Stimulated activated CD4-positive, alpha-beta T cell treated with anti-CD3 and anti-CD28 coated beads, Interleukin-4, amount 100 ng/mL, for 48 hours (primary cell): ENCODE measurements at regions not wholly inside any gene's neighbourhood (a gene's known extent, or its start where the extent isn't known, plus 50 kb on each side); places are given as distances from the start of the nearest gene placed in this dataset.

Experiments used
- DNase-seq, 2 donors: peaks; one replicate each; pipeline ENCODE4 v3.0.0-alpha.2; 2020; ENCODE audit warnings: low read depth in 2 of 2

DNA sequence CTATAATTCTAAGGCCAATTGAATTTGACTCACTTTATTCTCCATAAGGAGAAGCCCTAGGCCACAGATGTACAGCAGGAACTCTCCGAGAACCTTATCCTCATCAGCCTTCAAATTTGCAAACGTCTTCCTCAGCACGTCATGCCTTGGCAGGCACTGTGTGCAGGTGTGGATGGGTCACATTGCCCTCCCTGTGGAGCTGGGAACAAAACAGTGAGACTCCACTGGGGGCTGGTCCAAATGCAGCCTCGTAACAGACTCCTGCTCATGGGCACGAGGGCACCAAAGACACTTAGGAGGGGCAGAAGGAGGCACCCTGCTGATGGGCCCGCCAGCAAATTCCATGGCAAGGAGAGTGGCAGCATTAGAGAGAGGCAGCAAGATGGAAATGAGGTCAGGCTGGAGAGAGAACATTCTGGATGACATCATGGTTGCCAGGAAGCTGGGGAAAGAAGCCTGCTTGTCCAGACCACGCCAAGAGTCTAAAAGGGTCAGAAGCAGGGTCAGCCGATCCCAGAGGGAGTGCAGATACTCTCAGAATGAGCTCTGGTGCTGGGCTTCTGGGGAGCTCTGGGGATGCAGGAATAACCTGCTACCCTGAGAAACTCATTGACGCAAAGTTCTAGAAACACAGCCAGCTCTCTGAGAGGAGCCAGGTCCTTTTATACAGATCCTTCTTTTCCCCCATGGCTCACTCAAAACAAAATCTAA lies 242.2 kb downstream of the B3GLCT start:
- DNase-seq = no peak

DNA sequence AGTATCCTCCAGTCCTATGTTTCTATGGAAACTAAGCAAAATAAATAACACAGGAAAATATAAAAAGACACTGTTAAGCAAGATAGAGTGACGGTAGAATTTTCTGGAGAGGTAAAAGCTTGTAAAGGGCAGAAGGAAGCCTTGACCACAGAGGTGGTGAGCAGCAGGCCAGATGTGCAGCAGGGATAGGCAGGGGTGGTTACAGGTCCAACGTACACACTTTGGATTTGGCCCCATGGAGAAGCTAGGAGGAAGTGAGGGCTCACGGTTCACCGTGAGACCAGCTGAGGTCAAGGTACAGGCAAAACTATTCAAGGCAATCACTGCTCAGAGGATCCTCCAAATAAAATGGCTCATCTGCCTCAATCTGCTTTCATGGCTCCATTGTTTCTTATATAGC lies 242.8 kb downstream of the B3GLCT start:
- no peak for DNase-seq

DNA sequence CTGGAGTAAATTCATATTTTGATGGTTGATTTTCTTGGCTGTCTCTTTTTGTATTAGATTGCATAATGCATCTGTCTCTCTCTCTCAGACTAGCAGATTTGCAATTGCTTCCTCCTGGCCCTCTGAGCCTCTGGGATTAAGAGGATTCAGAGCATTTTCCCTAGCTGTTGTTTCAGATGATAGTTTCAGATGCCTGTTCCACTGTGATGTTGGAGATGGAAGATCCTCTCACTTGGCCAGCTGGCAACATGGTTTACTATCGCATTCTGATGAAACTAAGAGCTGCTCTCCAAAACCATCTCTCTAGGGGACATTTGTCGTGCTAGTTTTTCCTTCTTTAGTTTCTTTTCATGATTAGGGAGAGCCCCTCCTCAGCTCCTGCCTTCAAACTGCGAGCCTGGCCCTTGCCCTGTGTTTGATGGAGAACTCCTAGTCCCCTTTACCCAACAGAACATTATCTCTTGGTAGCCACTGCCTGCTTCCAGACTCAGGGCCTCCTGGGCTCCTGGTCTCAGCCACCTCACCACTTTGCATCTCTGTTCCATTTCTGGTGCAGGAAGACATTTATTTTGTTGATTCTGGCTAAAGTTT lies 244.6 kb downstream of the B3GLCT start:
- DNase-seq = no peak

DNA sequence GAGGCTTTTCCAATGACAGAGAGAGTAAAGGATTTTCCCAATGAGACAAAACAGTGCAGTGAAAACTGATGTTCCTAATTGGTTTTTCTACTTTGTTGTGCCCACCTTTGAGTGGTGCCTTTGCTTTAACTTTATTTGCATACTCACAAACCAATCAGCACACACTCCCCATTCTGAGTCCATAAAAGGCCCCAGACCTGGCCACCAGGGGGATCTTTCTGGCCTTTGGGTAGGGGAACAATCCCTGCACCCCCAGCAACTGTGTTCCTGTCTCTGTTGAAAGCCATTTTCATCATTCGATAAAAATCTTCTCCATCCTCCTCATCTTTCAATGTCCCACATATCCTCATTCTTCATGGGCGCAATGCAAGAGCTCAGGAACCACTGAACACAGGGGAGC lies 252.8 kb downstream of the B3GLCT start:
- DNase-seq = no peak

DNA sequence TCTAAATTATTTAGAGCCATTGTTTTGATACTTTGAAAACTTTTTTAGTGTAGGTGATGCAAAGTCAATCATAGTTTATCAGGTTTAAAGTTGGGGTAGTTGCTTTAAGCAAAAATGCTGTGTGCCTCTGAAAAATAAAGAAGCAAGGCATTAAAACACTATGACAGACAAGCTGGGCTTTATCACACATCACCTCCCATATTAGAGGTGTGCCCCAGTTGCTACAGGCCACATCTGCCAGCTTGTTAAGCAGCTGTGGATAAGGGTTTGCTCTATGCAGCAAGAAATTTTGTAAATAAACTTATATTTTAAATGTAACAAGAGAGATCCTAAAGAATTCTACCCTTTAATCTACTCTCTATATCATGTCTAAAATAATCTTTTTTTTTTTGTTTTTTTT lies 255.8 kb downstream of the B3GLCT start:
- DNase-seq = no peak

DNA sequence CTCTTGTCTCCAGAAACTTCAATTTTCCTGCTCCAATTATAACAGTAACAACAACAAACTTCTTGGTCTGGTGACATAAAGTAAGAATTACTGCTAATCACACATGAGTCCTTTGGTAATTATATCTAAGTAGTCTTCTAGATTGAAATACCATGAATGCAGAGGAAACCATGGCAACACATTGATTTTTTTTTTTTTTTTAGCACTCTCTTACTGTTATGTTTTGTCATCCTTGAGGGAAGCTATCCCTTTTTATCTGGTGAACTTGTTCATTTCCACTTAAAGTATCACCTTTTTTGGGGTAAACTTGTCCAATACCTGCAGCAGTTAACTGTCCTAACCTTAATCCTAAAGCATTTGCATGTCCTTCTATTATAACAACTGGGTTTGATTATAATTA lies 256.3 kb downstream of the B3GLCT start:
- no peak for DNase-seq

DNA sequence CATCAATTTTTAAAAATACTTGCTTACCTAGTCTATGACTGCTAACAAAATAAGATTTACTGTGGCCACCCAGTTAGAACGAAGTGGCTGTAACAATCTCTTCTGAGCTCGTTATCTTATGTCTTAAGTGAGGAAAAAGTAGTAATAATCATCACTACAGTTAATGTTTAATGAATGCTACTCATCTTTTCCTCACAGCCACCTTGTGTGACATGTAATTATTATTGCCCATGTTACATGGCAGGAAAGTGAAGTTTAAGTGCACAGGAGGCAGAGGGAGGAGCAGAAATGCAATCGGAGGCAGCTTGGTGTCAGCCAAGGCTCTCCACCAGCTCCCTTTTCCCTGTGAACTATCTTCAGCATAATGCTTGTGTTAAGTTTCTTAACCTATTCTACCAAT lies 260.3 kb downstream of the B3GLCT start:
- DNase-seq = no peak

DNA sequence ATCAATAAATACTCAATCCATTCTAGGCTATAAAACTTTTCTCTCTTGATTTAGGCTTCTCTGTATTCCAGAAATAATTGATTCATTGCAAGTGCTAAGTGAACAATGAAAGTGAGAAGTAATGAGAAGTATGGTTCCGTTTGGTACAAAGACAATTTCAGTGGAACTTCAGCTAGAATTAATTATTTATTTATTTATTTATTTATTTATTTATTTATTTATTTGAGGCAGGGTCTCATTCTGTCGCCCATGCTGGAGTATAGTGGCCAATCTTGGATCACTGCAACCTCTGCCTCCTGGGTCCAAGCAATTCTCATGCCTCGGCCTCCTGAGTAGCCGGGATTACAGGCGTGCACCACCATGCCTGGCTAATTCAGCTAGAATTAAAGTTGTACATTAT lies 262.1 kb downstream of the B3GLCT start:
- DNase-seq = no peak

DNA sequence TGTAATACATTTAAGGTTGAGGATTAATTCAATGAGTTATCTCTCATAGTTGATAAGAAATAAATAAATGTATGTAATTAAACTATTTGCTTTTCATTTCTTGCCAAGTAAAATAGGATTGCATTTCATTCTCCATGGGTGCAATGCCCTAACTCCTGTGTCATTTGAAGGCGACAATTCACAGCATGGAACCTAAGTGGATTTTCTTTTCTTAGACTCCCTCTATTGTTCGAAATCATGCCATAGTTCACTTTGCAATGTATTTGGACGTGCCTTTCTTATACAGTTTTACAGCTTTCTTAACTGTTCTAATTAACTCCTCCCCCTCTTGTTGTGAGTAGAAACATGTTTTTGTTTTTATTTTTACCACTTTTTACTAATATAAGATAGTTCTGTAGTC lies 263.0 kb downstream of the B3GLCT start:
- DNase-seq = no peak

DNA sequence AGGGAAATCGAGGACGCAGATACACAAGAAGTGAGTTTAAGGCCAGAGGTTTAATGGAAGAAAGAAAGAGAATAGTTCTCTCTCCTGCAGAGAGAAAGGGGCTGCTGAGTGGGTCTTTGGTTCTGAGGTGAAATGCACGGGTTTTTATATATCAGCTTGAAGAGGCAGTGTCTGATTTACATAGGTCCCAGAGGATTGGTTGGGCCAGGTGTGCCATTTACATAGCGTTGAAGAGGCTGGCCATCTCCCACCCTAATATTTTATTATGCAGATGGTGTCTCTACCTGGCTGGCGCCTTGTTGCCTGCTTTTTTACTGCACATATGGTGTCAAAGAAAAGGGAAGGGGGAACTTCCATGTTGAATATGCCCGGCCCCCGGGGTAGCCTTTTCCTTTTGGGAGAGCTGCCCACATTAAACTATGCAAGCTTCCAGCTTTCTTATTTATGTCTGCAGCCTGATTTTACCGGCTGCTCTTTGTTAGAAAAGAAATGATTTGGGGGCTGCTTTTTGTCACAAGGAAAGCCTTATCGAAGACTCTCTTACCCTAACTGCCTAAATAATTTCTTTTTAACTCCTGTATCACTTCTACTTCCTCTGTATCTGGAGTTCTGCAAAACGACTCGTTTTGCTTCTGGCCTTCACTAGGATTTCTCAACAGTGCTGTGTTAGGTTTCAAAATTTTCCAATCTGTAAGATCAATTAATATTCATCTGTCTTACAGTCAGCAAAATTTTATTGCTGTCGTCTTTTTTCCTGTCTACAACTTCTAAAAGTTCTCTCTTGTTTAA lies 268.5 kb downstream of the B3GLCT start:
- DNase-seq = no peak

DNA sequence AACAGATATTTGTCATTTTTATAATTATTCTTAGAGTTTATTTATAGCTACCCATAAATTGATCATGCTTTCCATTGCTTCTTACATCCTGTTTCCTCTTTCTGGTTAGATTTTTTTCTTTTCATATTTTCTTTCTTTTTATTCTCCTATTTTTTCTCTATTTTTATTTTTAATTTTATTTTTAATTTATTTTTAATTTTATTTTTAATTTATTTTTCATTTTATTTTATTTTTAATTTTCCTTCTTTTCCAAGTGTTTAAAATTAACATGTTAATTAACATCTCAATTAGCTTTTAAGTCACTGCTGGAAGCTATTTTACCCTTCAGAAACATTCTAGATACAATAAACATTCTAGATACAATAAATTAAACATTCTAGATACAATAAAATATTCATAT lies 269.6 kb downstream of the B3GLCT start:
- no peak for DNase-seq

DNA sequence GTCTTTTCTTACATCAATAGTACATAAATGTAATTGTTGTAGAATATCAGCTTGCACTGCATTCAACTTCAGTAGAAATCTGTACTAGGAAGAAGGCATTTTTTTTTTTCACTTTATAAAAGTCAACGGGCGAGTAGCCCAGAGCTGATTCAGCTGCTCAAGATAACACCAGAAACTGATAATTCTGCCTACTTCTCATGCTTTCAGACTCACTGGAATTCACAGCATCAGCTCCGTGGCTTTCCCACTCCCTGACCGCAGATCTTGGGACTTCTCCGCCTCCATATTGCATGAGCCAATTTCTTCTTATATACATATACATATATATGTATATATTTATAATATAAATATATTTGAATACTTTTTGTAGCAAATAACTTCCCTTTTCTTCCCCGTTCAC lies 263.1 kb upstream of the RXFP2 start:
- DNase-seq = no peak

DNA sequence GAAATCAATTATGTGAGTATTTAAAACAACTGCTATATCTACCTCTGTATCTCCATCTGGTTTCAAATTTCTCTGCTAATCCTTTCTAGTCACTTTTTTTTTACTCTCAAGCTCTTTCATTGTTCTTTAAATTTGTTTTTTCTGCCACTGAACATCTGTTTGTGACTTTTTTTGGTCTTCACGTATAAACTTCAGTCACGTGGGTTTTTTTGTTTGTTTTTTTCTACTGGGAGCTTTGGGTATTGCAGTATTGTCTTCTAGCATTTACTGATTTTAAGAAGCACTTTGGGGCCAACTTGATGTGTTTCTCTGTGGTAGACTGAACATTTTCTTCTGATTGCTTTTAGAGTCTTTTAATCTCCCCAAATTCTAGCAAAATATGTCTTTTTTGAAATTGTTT lies 262.6 kb upstream of the RXFP2 start:
- DNase-seq = no peak

DNA sequence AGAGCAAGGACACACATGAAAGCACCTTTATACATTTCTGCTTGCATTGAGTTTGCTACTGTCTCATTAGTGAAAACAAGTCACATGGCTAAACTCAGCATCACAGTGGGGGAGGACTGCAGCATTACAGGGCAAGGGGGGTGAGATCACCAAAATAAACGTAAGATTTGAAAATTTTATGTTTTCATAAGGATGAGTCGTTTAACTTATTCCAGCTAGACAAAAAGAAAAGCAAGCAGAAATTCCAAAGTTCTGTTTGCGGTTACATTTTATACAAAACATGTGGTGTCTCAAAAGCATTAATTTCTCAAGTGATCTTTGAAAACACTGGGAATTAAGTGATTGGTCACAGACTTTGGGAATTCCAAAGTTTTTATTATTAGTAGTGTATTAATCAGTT lies 261.4 kb upstream of the RXFP2 start:
- DNase-seq = no peak

DNA sequence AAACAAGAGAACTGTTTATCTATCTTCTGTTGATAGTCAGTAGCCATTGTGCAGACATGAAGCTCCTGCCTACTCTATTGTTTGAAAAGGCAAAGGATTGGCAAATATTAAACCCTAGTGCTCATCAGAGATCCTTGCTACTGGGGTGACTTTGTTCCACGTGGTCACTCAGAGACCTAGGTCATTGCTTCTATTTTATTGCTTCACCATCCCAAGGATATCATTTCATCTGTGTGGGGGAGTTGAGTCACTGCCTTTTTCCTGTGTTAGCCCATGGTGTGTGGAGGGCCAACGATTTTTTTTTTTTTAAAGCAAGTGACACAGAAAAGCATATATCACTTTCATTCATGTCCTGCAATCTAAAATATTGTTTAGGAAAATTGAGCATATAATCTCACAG lies 254.1 kb upstream of the RXFP2 start:
- no peak for DNase-seq

DNA sequence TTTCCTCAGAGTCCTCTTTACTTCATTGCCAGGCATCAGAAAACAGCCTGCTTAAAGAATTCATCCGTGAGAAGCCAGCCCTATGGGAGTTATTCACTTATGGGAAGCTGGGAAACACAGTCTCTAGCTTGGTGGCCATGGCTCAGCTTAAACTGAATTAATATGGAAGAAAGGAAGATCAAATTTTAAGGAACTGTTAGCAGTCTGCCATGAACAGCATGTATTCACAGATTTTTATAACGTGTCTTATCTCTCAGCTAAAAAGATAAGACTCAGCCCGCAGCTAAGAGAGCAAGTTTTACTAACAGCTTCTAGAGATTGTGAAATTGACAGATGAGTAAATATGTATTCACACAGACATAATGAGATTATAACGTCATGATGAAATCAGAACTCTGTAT lies 253.7 kb upstream of the RXFP2 start:
- DNase-seq = no peak

DNA sequence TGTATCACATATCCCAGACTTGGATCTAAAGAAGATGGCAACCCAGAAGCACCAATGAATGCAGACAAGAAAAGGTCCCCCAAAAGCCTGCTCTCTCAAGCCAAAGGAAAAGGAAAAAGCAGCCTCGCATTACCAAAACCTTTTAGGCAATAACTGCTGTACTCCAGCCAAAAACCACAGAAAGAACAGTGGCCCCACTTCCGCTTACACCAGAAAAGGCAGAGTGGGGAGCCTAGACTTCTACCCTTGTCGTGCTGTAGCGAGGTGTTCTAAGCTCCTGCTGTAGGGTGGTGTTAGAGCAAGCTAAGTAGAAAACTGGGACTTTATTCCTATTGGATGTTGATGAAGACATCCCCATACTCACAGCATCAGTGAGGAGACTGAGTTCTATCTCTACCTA lies 244.0 kb upstream of the RXFP2 start:
- DNase-seq = no peak

DNA sequence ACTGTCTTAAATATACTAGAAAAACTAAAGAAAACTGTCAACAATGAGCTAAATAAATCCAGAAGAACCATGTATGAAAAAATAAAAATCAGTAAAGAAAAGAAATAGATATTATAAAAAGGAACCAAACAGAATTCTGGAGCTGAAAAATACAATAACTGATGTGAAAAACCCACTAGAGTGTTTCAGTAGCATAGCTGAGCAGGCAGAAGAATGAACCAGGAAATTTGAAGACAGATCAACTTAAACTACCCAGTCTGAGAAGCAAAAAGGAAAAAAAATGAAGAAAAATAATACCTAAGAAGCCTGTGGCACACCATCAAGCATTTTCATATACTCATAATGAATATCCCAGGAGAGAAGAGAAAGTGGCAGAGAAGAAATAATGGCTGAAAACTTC lies 240.1 kb upstream of the RXFP2 start:
- no peak for DNase-seq

DNA sequence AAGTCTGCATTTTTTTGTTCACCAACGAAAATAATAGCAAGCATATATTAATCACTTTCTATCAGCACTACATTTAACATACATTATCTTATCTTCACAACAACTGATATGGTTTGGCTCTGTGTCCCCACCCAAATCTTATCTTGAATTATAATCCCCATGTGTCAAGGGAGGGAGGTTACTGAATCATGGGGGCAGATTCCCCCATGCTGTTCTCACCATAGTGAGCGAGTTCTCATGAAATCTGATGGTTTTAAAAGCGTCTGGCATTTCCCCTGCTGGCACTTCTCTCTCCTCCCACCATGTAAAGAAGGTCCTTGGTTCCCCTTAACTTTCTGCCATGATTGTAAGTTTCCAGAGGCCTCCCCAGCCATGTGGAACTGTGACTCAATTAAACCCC lies 235.7 kb upstream of the RXFP2 start:
- no peak for DNase-seq

DNA sequence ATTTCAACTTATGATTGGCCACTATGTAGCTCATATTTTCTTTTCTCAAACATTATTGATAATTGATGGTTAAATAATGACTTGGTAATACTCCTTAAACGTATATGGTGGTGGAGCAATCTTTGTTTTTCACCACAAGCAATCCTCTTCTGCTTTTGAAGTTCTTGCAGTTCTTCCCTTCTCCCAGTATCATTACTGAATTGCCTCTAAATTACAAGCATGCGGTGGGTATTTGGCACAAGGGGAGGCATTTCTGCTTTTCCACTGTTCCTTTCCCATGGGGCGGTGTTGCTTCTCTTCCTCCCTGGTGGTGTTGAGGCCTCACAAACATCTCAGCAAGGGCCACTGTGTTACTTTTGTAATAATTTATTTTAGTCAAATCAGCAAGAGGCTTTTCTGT lies 234.4 kb upstream of the RXFP2 start:
- no peak for DNase-seq

DNA sequence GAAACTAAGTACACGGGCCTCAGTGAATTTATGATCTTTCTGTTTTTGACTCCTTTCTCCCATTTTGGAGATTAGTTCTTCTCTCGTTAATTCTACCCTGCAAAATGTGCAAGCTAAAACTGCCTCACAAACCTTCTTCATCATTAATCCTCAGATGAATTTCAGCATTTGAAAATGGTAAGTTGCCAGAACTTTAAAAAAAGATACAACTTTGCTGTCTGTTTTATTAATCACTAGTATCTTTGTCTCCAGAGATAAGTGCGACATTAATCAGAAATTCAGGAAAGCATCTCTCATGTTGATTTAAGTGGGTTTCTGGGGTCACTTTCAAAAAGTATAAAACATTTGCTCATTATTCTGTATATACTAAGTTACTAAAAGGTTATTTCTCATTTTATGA lies 227.0 kb upstream of the RXFP2 start:
- no peak for DNase-seq

DNA sequence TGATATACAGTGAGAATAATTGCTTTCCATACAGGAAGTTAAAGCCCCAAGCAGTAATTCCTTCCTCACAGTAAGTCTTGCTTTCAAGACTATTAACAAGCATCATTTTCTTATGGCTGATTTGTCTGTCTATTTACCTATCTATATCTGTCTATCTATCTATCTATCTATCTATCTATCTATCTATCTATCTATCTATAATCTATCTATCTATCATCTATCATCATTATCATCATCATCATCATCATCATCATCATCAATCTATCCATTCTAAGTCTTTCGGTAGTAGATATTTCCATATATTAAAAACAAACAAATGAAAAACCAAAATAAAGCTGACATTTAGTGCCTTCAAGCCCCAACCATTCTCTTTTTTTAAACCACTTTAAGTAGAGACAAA lies 224.4 kb upstream of the RXFP2 start:
- DNase-seq = no peak

DNA sequence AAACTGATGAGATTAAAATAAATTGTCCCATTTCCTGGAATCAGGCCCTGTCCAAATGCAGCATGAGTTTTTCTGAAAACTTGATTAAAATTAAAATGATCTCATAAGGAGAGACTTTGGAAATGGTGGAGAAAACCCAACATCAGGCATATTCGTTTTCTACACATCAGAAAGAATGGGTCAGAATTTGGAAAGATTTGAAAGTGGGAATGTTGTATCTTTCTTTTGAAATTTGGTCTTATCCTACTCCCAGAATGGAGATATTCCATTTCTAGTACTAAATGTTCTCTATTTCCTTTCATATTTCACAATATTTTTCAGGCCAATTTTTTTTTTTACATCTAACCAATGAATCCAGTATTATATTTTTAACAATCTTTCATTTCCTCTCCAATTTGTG lies 223.9 kb upstream of the RXFP2 start:
- DNase-seq = no peak
